ENCODE measurements at regions not wholly inside any gene's neighbourhood (a gene's known extent, or its start where the extent isn't known, plus 50 kb on each side); places are given as distances from the start of the nearest gene placed in this dataset.

GRCh38 chr9:20043035-20043434 lies 254.2 kb upstream of the SLC24A2 start:
- no peak for DNase-seq (ENCODE audit: low read depth)

- DNase-seq (ENCODE audit: low read depth), result no peak
Measured at GRCh38 chr9:20042128-20042711, 253.4 kb upstream of the SLC24A2 start.

GRCh38 chr9:20041697-20042081 lies 252.9 kb upstream of the SLC24A2 start:
- no peak for DNase-seq (ENCODE audit: low read depth)

- no peak for DNase-seq (ENCODE audit: low read depth)
Measured at GRCh38 chr9:20040991-20041696, 252.3 kb upstream of the SLC24A2 start.

DNA sequence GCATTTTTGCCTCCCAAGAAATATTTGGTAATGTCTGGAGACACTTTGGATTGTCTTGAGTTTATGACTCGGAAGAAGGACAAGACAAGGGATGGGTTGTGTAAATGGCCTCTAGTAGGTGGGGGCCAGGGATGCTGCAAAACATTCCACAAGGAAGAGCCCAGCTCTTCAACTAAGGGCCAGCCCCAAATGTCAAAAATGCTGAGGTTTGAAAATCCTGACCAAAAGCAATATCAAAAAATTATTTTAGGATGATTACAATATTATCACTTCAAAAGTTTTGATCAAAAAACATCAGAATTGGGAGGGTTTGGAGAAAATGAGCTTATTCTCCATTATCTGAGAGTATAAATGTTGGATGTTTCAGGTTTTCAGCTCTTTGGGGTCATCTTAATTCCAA lies 248.9 kb upstream of the SLC24A2 start:
- DNase-seq (ENCODE audit: low read depth), result no peak

- DNase-seq (ENCODE audit: low read depth), result no peak
Measured at GRCh38 chr9:20033511-20033910, 244.7 kb upstream of the SLC24A2 start.

DNA sequence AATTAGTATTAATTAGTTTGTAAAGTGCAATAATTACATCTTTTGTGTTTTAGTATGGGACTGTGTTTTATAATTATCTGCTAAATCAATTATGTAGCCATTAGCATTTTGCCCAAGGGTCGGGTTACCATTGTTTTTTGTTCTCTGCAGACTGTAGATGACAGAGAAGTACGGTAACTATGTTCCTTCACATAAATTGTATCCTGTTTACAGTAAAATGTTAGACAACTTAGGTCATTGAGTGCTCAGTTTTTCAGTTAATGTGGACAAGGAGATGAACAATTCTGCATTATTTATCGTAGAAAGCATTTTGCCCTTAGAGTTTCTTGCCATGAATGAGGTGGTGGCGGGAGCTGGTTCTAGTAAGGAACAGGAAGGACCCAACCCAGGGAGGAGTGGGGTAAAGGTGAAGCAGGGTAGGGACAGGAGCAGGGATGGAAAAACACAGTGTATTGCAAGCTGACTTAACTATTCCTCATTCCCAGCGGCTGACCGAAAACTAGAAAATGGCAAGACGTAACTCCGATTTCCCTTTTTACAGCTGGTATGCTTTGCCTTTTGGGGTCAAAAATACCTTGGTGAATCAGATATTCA lies 243.7 kb upstream of the SLC24A2 start:
- DNase-seq (ENCODE audit: low read depth), result no peak

DNA sequence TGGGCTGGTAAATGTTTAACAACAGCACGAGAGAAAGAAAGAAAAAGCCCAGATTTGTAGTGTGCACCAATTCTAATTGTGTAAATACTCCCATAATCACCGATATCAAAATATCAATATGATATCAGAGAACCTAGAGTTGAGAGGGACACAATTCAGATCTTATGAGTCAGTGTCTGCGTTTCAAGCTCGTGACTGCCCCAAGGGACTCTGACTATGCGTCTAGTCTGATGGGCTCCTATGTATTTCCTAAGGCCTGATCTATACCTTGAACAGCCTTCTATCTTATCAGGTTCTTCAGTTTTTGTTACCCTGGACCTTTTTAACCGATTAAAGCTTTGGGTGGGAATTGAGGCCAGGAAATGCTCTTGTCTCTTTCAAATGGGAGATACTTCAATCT lies 243.0 kb upstream of the SLC24A2 start:
- DNase-seq (ENCODE audit: low read depth), result no peak

- DNase-seq (ENCODE audit: low read depth), result no peak
Measured at GRCh38 chr9:20030671-20031070, 241.8 kb upstream of the SLC24A2 start.

- DNase-seq (ENCODE audit: low read depth), result no peak
Measured at GRCh38 chr9:20030221-20030620, 241.4 kb upstream of the SLC24A2 start.

- no peak for DNase-seq (ENCODE audit: low read depth)
Measured at GRCh38 chr9:20028849-20029231, 240.0 kb upstream of the SLC24A2 start.

DNA sequence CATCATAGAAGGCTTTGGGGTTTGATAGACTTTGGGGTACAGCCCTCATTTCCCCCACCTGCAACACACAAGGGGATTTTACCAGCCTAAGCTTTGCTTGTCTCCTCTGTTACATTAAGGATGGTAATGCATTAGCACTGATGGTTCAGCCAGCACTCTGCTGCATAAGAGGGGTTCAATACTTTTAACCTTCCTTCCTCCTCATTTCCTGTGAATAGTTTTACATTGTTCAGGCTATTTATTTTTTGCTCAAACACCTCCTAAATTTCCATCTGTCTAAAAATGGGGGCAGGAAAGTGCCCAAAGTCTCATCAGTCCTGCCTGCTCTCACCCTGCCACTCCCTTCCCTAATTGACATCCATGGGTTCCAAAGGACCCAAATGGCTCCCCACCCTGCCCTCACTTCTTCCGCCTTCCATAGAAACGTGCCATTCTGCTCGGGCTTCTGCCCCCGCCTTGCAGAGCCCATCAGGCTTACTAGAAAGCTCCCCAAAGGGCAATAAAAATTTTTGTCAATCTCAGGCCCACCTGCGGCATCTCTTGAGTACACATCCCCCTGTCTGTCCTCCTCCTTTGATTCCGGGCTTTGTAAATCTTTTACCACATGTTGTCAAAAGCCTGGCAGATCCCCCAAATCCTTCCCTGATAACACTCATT lies 239.5 kb upstream of the SLC24A2 start:
- no peak for DNase-seq (ENCODE audit: low read depth)

GRCh38 chr9:20023961-20024571 lies 235.2 kb upstream of the SLC24A2 start:
- no peak for DNase-seq (ENCODE audit: low read depth)

GRCh38 chr9:20023210-20023905 lies 234.5 kb upstream of the SLC24A2 start:
- DNase-seq (ENCODE audit: low read depth), result no peak

DNA sequence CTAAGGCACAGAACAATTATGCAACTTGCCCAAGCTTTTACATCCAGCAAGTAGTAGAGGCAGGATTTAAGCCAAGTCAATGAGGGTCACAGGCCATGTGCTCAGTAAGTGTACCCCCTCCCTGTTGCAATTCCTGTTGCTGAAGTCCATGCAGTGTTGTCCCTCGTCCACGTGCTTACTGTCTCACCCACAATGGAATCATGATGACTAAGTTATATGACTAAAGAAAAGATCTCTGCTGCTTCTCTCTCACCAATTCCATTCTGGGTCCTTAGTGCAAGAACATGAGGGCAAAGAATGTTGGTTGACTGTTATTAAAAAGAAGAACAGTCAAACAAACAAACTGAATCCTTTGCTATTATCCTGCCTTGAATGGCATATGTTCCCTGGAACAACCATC lies 233.6 kb upstream of the SLC24A2 start:
- no peak for DNase-seq (ENCODE audit: low read depth)

DNA sequence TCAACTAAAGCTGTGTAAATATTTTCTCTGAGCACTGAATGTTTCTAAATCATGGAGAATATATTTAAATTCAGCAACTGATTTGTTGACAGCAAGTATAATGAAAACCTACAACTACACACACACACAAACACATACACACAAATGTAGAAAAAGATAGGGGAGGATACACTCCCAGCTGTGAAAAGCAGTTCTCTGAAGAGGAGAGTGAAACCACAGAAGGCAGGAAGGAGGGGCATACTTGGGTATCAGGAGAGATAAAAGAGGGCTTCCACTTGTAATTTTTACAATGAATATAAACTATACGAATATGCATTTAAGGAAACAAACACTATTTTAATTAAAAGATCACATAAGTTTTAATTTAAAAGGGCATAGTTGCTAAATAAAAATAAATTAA lies 227.8 kb upstream of the SLC24A2 start:
- DNase-seq (ENCODE audit: low read depth), result no peak

DNA sequence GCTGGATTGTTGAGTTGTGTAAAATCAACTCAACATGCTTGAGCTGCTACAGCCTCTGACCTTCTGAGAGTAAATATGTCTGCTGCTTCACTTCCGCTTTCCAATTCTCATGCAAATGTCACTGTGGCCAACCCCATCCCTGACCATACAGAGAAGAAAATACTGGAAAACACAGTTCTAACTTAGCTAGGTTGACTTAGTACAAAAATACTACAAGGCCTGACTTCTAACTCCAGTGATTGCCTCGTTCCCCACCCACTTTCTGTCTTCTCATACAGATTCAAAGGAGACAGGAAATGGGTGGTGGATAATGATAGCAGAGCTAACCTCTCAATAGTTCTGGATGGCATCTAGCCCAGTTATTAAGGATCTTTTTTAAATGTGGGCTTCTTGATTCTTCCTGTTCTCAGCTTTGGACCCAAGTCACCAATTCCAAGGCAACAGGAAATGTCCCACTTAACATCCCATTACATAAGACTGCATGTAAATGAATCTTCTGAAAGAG lies 226.6 kb upstream of the SLC24A2 start:
- no peak for DNase-seq (ENCODE audit: low read depth)

DNA sequence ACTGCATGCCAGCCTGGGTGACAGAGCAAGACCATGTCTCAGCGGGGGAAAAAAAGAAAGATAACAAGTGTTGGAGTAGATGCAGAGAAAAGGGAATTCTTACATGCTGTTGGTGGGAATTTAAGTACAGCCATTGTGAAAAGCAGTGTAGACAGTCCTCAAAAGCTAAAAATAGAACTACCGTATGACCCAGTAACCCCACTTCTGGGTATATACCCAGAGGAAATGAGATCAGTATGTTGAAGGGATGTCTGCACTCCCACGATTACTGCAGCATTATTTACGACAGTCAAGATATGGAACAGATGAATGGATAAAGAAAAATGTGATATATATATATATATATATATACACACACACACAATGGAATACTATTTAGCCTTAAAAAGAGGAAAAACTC lies 225.3 kb upstream of the SLC24A2 start:
- DNase-seq (ENCODE audit: low read depth), result no peak

- DNase-seq (ENCODE audit: low read depth), result no peak
Measured at GRCh38 chr9:20012232-20012631, 223.4 kb upstream of the SLC24A2 start.

DNA sequence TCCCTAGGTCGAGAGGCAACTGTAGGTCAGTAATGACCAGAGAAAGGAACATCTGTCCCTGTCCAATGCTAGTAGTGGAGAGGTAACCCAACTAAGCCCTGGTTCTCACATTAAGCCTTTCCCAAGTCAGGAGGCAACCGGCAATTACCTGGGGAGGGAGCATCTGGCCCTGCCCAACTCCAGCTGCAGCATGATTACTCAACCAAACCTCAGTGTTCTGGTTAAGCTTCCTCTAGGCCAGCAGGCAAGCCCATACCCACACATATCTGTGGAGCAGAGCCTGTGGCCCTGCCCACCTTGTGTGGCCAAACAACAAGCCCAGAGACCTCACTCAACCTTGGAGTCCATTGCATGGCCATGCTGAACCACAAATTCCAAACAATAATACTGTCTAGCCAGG lies 220.8 kb upstream of the SLC24A2 start:
- no peak for DNase-seq (ENCODE audit: low read depth)

GRCh38 chr9:20002011-20002410 lies 213.2 kb upstream of the SLC24A2 start:
- no peak for DNase-seq (ENCODE audit: low read depth)

GRCh38 chr9:20001058-20001457 lies 212.2 kb upstream of the SLC24A2 start:
- no peak for DNase-seq (ENCODE audit: low read depth)
